ENCODE measurements at regions not wholly inside any gene's neighbourhood (a gene's known extent, or its start where the extent isn't known, plus 50 kb on each side); places are given as distances from the start of the nearest gene placed in this dataset.

- no peak for TF ChIP-seq EZH2 (IDR thresholded peaks at IDR 0.05; ENCODE audit: low read depth, low read length, severe bottlenecking)
- TF ChIP-seq CTCF (IDR thresholded peaks at IDR 0.05; ENCODE audit: control extremely low read depth in 1 of 3, insufficient read depth in 1 of 3, low read depth in 1 of 3, low read length in 3 of 3) = no peak
These were observed 179.6 kb downstream of the MCHR2 start for GRCh38 chr6:99814230-99814928.

Measured in H1 (cell line).